RWPE2 (cell line): ENCODE measurements at regions not wholly inside any gene's neighbourhood (a gene's known extent, or its start where the extent isn't known, plus 50 kb on each side); places are given as distances from the start of the nearest gene placed in this dataset.

Experiments used
- ATAC-seq: fragments of 200-7000 bp; cut with Tn5 transposase; 3 replicates; pipeline ENCODE4 v1.9.1; 2021; ENCODE audit warnings: low read depth
- DNase-seq: peaks from one replicate; pipeline ENCODE4 v3.0.0-alpha.2; 2020; ENCODE audit warnings: low spot score
- H3K27ac ChIP-seq: fragments of 450-650 bp; 2 replicates; pipeline ENCODE4 v1.5.1; 2017; ENCODE audit warnings: mild to moderate bottlenecking; ENCODE audit not compliant: poor library complexity, severe bottlenecking
- H3K27me3 ChIP-seq: fragments of 250-450 bp; sonication (Bioruptor Pico); 2 replicates; pipeline ENCODE4 v1.5.1; 2021; ENCODE audit warnings: mild to moderate bottlenecking, moderate library complexity; ENCODE audit not compliant: insufficient read depth, poor library complexity, severe bottlenecking
- H3K36me3 ChIP-seq: fragments of 250-450 bp; sonication (Bioruptor Pico); 2 replicates; pipeline ENCODE4 v1.5.1; 2020; ENCODE audit warnings: low read depth, mild to moderate bottlenecking, moderate library complexity
- H3K4me1 ChIP-seq: fragments of 250-450 bp; sonication (Bioruptor Pico); 2 replicates; pipeline ENCODE4 v1.5.1; 2021; ENCODE audit warnings: mild to moderate bottlenecking, moderate library complexity; ENCODE audit not compliant: insufficient read depth, poor library complexity, severe bottlenecking
- H3K4me3 ChIP-seq: fragments of 250-450 bp; sonication (Bioruptor Pico); 2 replicates; pipeline ENCODE4 v1.5.1; 2021; ENCODE audit warnings: mild to moderate bottlenecking, moderate library complexity; ENCODE audit not compliant: severe bottlenecking
- H3K9me3 ChIP-seq: fragments of 250-450 bp; sonication (Bioruptor Pico); 2 replicates; pipeline ENCODE4 v1.5.1; 2021; ENCODE audit warnings: mild to moderate bottlenecking, moderate library complexity; ENCODE audit not compliant: severe bottlenecking
- TF ChIP-seq, protein P1 (sequence below): fragments of 450-650 bp; IDR thresholded peaks from one replicate; pipeline ENCODE4 v1.5.1; 2017; ENCODE audit warnings: mild to moderate bottlenecking, moderate library complexity; ENCODE audit not compliant: poor library complexity, severe bottlenecking

DNA sequence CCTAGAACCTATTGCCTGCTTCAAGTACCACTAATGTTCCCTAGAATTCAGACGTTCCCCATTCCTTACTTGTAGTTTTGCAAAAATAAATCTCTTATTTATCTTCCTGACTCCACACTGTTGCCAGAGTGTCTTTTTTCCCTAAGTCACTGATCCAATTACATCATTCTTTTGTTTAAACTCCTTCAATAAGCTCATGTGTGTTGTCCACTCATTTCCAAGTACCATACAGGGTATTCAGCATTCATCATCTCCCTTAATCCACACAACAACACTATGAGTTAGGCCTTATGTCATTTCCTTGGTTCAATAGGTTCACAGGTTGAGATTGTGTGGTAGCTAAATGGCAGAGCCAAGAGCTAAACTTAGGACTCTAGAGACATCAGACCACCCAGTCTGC is 119.9 kb upstream of the RHOBTB1 start:
- TF ChIP-seq, protein P1, sequence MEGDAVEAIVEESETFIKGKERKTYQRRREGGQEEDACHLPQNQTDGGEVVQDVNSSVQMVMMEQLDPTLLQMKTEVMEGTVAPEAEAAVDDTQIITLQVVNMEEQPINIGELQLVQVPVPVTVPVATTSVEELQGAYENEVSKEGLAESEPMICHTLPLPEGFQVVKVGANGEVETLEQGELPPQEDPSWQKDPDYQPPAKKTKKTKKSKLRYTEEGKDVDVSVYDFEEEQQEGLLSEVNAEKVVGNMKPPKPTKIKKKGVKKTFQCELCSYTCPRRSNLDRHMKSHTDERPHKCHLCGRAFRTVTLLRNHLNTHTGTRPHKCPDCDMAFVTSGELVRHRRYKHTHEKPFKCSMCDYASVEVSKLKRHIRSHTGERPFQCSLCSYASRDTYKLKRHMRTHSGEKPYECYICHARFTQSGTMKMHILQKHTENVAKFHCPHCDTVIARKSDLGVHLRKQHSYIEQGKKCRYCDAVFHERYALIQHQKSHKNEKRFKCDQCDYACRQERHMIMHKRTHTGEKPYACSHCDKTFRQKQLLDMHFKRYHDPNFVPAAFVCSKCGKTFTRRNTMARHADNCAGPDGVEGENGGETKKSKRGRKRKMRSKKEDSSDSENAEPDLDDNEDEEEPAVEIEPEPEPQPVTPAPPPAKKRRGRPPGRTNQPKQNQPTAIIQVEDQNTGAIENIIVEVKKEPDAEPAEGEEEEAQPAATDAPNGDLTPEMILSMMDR: no peak
- Histone ChIP-seq H3K4me1 (no peaks in the 10 kb centered on the region), H3K27me3 (no peaks in the 10 kb centered on the region)

DNA sequence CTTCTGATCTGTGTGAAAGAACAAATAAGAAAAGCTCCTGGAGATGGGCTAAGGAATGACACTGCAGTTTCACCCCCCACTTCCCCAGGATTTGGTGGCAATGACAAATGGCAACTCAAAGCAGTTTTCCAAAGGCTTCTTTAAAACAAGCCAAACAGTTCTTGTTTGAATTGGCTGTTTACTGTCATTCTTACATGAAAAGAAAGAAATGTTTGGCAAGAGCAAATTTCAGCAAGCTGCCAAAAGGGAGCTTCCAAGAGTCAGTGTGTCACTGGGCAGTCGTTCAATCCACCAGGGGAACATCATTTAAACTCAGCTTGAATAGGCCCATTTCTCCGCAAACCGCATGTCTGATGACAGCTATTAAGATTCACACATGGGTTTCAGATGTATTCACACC is 119.0 kb upstream of the RHOBTB1 start:
- Histone ChIP-seq H3K36me3 (no peaks in the 10 kb centered on the region), H3K4me1 (no peaks in the 10 kb centered on the region), H3K4me3 (no peak overlapping the region), H3K9me3 (no peaks in the 10 kb centered on the region), H3K27me3 (no peaks in the 10 kb centered on the region), H3K27ac (no peak overlapping the region)
- DNase-seq: no peak
- no peak for ATAC-seq
- TF ChIP-seq, protein P1: no peak

More for the DNA sequence above, 119.9 kb upstream of the RHOBTB1 start:
- Histone ChIP-seq H3K36me3 (no peaks in the 10 kb centered on the region), H3K27ac (no peak overlapping the region), H3K9me3 (no peaks in the 10 kb centered on the region), H3K4me3 (no peak overlapping the region)
- no peak for DNase-seq
- ATAC-seq: no peak

DNA sequence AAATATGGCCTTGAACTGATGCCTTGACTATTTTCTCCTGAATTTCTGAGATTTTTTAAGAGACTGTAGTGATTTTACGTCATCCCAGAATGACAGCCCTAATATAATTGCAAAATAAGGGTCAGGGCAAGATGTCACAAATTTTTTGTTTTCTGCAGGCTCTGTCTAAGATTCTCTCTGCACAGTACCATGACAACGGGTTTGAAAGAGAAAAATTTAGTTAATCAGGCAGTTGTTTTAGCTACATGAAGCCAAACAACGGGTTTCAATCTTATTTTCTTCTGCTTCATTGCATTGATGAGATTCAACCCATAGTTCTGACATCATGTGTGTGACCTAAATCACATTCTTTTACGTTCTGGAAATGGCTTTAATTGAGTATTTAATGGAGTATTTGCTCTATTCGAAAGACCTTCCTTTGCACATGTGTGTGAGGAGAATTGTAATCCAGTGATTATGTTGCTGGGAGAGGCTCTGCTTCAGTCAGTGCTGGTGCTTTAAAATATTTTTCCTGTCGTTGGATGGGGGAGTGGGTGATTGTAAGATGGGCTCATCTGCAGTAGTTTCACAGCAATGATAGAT is 118.0 kb upstream of the RHOBTB1 start:
- TF ChIP-seq, protein P1: no peak
- Histone ChIP-seq H3K4me1 (no peaks in the 10 kb centered on the region), H3K27me3 (no peaks in the 10 kb centered on the region), H3K27ac (no peak overlapping the region), H3K36me3 (no peaks in the 10 kb centered on the region), H3K4me3 (no peak overlapping the region), H3K9me3 (no peaks in the 10 kb centered on the region)
- ATAC-seq (no peak), DNase-seq (no peak)

DNA sequence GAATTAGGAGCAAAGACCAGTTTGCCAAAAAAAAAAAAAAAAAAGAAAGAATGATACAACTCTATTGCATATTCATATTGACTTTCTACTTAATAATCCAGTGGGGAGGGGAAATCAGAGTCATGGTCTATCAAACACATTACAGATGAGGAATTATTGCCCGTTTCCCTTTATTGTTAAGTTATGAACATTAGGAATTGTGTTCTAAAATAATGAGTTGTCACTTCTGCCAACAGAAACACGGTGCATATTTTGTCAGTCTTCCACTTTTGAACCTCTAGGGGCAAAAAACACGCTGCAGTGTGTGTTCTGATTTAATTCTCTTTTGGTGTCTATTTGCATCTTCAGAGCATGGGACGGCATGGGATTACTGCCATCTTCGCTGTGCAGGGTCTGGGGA is 115.7 kb upstream of the RHOBTB1 start:
- no peak overlapping the region for H3K4me3 ChIP-seq
- TF ChIP-seq, protein P1: no peak
- H3K27me3 ChIP-seq: no peaks in the 10 kb centered on the region
- H3K4me1 ChIP-seq: no peaks in the 10 kb centered on the region
- DNase-seq: no peak
- ATAC-seq: no peak
- H3K9me3 ChIP-seq: no peaks in the 10 kb centered on the region
- no peak overlapping the region for H3K27ac ChIP-seq
- H3K36me3 ChIP-seq: no peaks in the 10 kb centered on the region

DNA sequence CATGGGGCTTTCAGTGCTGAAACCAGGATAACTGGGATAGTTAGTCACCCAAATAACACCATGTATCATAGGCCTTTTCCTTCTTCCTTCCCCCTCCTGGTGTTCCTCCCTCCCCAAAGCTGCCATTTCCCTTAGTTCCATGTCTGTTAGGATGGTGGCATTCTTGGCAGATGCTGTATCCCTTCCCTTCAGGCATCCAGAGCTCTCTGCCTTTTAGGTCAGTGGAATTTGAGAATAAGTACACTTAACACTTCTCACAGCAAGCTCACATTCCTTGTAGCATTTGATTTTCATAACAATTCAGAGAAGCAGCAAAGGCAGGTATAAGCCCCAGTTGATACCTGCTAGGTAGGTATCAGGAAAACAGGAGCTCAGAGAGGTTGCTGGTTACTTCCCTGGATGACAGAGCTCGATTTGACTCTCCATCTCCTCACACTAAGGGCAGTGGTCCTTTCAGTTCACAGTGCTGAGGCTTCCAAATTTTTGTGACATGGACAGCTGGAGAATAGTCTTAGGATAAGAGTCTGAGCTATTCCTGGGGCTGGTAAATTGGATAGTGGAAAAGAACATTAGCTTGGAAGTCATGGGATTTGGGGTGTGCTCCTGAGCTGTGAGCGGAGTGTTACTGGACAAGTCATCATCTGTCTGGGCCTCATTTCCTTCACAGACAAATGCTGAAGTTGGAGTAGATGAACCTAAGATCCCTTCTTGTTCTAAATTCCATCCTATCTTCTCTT is 108.7 kb upstream of the RHOBTB1 start:
- H3K4me1 ChIP-seq: no peaks in the 10 kb centered on the region
- H3K36me3 ChIP-seq: no peaks in the 10 kb centered on the region
- ATAC-seq: no peak
- no peak overlapping the region for H3K27ac ChIP-seq
- H3K4me3 ChIP-seq: no peak overlapping the region
- no peak for DNase-seq
- no peaks in the 10 kb centered on the region for H3K27me3 ChIP-seq
- no peaks in the 10 kb centered on the region for H3K9me3 ChIP-seq
- TF ChIP-seq, protein P1: no peak
